ENCODE measurements at regions not wholly inside any gene's neighbourhood (a gene's known extent, or its start where the extent isn't known, plus 50 kb on each side); places are given as distances from the start of the nearest gene placed in this dataset.

- H3K27ac ChIP-seq = no peak overlapping the region
- H3K4me1 ChIP-seq = no peaks in the 10 kb centered on the region
- intact Hi-C loops (cut with DNase I) = no loop called here
- ATAC-seq (no peak), FAIRE-seq (no peak), DNase-seq (no peak)
- H3K27me3 ChIP-seq = no peaks in the 10 kb centered on the region
- no peak overlapping the region for H3K4me3 ChIP-seq
- WGBS, 2 donors = 68 to 84% methylated on average over 5 of the region's 5 CpGs
- no peaks in the 10 kb centered on the region for H3K36me3 ChIP-seq
- TF ChIP-seq CTCF (IDR thresholded peaks at IDR 0.05) = no peak
- H3K9me3 ChIP-seq = no peaks in the 10 kb centered on the region
These were observed 66.6 kb upstream of the ANTXRL start for GRCh38 chr10:46220187-46220586.

- no peak overlapping the region for H3K4me3 ChIP-seq
- no peaks in the 10 kb centered on the region for H3K27me3 ChIP-seq
- FAIRE-seq (no peak), DNase-seq (peak in 2 of 6 donors; percentile 41 to 45), ATAC-seq (no peak)
- no peaks in the 10 kb centered on the region for H3K9me3 ChIP-seq
- no peak overlapping the region for H3K27ac ChIP-seq
- no peak for TF ChIP-seq CTCF (IDR thresholded peaks at IDR 0.05)
- 58 to 65% methylated on average over 9 of the region's 9 CpGs for WGBS, 2 donors
- no peaks in the 10 kb centered on the region for H3K4me1 ChIP-seq
- no peaks in the 10 kb centered on the region for H3K36me3 ChIP-seq
- intact Hi-C loops (cut with DNase I) = no loop called here
These were observed 65.8 kb upstream of the ANTXRL start for GRCh38 chr10:46220872-46221538.

GRCh38 chr10:46222364-46222935 is 64.3 kb upstream of the ANTXRL start:
- no peak overlapping the region for H3K27ac ChIP-seq
- intact Hi-C loops (cut with DNase I) = no loop called here
- H3K27me3 ChIP-seq = no peaks in the 10 kb centered on the region
- no peaks in the 10 kb centered on the region for H3K4me1 ChIP-seq
- no peaks in the 10 kb centered on the region for H3K36me3 ChIP-seq
- no peak for FAIRE-seq
- no peak for DNase-seq
- no peak for TF ChIP-seq CTCF (IDR thresholded peaks at IDR 0.05)
- no peak for ATAC-seq
- H3K9me3 ChIP-seq = no peaks in the 10 kb centered on the region
- no peak overlapping the region for H3K4me3 ChIP-seq
- 79 to 83% methylated on average over 4 of the region's 4 CpGs for WGBS, 2 donors

- Histone ChIP-seq H3K9me3 (no peaks in the 10 kb centered on the region), H3K27ac (no peak overlapping the region), H3K27me3 (no peaks in the 10 kb centered on the region), H3K36me3 (no peaks in the 10 kb centered on the region), H3K4me1 (no peaks in the 10 kb centered on the region), H3K4me3 (no peak overlapping the region)
- no peak for FAIRE-seq
- TF ChIP-seq CTCF (IDR thresholded peaks at IDR 0.05) = no peak
- intact Hi-C loops (cut with DNase I) = no loop called here
- no peak for ATAC-seq
- DNase-seq = no peak
- 76 to 84% methylated on average over 5 of the region's 5 CpGs for WGBS, 2 donors
These were observed 63.7 kb upstream of the ANTXRL start for GRCh38 chr10:46223064-46223480.

All from pancreas (tissue), 10 donors.